GM18873 (cell line): ENCODE measurements at regions not wholly inside any gene's neighbourhood (a gene's known extent, or its start where the extent isn't known, plus 50 kb on each side); places are given as distances from the start of the nearest gene placed in this dataset.
"Not testable (repeated sequence)": the region's sequence is repeated elsewhere in the genome, so short reads cannot be mapped to it uniquely, and the experiment has no call there.

Experiments
- ATAC-seq: cut with Tn5 transposase; IDR thresholded peaks from one replicate; pipeline ENCODE4 v1.9.1; 2021; ENCODE audit warnings: mild to moderate bottlenecking, moderate library complexity, moderate number of reproducible peaks; ENCODE audit not compliant: unreplicated experiment, low FRiP score

DNA sequence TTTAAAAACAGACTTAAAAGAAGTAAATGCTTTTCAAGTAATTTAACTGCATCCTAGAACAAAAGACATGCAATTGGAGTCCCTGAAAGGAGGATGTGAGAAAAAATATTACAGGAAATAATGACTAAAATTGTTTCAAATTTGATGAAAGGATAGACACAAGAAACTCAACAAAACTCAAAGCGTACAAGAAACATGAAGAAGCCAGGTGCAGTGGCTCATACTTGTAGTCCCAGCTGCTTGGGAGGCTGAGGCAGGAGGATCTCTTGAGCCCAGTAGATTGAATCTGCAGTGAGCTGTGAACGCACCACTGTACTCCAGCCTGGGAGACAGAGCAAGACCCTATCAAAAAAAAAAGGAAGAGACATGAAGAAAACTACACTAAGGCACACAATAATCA lies 118.1 kb upstream of the SLC39A10 start:
- no peak for ATAC-seq

DNA sequence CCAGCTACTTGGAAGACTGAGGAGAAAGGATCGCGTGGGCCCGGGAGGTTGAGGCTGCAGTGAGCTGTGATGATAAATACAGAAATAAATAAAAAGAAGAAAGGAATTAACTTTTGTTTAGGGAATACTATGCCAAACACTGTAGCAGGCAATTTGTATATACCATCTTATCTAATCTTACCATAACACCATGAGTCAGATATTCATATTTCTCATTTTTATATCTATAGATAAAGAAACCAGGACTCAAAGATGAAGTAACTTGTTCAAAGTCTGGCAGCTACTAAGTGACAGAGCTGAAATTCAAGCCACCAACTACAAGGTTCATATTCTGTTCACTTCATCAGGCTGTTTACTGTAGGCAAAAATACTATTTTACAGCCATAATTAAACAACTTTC lies 119.2 kb upstream of the SLC39A10 start:
- ATAC-seq, result no peak

DNA sequence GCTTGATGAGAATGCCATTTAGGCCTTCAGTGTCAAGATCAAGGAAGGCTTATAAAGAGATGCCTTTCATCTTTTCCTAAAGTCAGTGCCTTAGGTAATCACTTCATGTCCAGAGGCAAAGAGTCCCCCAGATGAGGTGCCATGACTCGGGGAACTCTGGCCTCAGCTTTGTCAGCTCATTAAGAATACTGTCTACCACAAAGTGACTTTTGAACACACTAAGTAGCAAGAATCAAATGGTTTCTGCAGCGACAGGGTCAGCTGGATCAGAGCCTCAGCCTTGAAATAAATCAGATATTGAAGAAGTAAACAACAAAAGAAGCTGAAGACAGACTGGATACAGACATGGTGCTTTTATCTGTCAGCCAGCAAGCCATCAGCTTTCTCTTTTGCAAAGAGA lies 120.1 kb upstream of the SLC39A10 start:
- no peak for ATAC-seq

DNA sequence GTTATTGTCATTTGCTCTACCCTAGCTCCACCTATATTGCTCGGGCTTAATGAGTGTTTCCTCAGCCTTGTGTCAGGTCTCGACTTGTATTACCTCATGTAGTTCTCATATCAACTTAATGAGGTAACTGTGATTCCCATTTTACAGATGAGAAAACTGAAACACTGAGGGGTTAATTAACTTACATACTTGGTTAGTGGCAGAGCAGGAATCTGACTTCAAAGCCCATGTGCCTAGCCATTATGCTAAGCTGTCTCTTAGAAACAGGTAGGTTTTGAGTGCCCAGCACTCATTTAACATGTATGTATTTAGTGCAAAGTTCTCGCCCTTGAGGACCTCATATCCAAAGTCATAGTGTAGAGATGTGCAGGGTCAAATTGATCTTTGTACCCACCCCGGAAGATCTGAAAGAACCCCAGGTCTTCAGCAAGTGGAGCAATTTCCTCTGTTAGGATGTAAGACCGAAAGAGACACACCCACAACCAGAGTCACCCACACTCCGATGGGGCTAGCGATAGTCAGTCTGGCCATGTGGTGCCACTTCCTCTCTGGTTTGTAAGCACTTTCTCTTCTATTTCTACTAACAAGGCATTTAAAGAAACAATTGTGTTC lies 121.0 kb upstream of the SLC39A10 start:
- ATAC-seq, result peak; percentile 90

DNA sequence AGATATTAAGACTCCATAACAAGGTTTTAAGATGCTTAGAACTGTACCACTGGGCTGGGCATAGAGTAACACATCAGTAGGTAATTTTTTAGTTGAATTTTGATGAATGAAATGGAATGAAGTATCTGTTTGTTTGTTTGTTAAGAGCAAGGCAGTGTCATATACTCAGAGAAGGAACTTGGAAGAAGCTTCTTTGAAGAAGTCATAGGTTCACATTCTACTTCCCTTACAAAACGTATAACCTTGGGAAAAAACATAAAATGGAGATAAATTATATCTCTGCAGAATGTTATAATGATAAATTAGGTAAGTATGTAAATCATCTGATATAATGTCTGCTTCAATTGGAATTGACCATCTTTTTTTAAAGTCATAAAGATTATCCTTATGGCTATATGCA lies 122.1 kb upstream of the SLC39A10 start:
- ATAC-seq, result no peak

DNA sequence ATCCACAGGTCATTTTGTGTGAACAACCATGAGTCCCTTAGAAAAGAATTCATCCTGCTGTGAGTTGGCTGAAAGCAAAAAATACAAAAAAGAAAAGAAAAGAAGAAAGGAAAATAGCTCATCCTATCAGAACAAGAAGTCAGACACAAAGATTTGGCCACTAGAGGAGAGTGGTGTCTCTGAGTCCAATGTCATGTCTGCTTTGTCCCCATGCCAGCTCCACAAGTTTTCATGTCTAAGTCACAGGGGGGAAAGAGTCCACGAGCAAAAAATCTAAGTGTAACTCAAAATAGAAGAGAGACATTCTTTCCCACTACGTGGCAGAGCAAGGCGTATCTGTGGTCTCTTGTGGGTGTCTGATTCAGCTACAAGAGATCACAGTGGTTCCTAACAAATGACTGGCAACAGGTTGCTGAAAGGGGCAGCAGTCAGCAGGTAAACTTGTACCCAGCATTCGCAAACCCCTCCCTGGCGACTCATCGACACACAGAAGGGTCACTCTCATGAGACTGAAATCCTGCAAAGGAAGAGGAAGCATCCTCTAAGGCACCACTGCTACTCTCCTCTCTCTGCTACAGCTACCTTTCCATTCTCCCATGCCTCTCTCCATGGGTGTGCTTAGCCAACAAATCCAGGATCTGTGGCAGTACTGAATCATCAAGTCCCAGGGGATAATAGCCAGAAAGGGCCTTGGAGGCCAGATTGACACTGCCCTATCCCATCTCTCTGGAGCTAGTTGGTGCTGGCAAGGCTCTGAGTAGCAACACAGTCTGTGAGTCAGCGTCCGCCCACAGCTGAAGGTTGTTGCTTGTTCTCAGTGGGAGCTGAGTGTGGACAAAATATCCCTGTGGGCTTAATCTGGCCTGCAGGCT lies 123.0 kb upstream of the SLC39A10 start:
- ATAC-seq, result no peak

DNA sequence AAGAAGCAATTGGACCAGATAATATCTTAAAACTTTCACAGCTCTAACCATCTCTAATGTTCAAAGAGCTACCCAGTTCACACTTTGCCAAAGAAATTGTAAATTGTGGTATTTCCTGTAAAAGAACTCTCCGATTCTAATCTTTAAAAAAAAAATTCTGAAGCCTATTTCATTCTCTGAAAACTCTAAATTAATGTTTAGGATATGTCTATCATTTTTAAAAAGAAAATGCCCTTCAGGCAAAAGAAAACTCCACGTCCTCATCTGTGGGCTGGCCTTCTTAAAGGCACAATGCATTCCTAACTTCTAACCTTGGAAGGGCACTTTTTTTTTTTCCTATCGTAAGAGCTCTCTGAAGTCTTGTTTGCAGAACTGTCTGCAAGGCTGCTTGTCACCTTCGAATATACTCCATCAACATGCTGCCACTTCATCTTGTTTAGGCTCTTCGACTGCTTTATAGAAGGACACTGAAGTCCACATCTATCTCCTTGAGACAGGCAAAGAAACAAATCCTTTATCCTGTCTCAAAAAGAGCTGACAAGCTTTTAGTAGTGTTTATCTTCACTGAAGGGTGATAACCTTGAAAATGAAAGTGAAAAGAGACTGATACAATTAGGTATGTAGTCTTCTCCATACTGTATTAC lies 124.3 kb upstream of the SLC39A10 start:
- peak; percentile 41 for ATAC-seq

DNA sequence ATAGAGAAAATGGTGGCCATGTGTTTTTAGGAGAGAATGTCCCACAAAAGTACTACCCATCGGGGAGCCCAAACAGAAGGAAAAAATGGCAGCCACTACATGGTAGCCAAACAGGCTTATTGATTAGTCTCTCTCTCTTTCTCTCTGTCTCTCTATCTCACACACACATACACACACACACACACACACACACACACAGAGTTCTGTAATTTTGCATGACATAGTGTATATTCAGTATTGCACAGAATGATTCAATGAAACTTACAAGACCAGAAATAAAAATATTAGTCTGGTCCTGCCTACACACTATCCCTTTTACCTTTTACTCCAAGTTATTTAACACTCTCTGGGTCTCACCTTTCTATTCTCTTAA lies 124.8 kb upstream of the SLC39A10 start:
- ATAC-seq, result no peak

DNA sequence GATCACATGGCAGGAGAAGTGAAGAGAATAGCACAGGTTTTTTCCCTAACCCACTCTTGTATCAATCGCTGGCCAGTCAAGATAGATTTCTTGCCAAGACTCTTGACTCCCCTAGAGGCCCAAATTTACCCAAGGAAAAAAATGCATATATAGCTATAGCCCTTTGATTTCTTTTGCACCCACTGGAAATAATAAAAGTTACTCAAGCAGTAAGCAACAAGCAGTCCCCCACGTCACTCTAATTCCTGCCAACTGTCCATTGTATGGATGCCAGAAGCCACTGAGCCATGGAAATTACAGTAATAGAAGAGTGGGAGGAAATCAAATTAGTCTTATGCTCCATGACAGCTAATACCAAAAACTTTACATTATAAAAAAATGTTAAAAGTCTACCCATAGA lies 125.3 kb upstream of the SLC39A10 start:
- no peak for ATAC-seq

DNA sequence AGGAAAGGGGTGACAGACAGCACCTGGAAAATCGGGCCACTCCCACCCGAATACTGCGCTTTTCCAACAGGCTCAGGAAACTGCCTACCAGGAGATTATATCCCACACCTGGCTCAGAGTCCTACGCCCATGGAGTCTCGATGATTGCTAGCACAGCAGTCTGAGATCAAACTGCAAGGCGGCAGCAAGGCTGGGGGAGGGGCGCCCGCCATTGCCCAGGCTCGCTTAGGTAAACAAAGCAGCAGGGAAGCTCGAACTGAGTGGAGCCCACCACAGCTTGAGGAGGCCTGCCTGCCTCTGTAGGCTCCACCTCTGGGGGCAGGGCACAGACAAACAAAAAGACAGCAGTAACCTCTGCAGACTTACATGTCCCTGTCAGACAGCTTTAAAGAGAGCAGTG lies 133.8 kb upstream of the SLC39A10 start:
- not testable (repeated sequence) for ATAC-seq

DNA sequence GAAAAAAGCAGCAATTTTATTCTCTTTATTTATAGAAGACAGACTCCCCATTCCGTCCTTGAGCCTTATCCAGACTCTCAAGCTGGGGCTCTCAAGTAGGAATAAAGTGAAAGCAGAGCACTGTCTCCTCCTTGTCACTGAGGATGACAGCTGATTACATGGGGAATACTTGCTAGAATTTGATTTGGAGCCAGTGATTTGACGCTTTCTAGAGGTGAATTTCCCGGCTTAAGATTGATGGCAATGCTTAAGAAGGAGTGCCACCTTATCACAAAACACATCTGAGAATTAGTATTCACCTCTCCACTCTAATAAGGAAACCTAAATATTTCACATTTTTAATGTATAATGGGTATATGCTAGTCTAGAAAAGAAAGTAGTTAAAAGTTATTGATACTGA lies 135.4 kb upstream of the SLC39A10 start:
- ATAC-seq, result no peak

DNA sequence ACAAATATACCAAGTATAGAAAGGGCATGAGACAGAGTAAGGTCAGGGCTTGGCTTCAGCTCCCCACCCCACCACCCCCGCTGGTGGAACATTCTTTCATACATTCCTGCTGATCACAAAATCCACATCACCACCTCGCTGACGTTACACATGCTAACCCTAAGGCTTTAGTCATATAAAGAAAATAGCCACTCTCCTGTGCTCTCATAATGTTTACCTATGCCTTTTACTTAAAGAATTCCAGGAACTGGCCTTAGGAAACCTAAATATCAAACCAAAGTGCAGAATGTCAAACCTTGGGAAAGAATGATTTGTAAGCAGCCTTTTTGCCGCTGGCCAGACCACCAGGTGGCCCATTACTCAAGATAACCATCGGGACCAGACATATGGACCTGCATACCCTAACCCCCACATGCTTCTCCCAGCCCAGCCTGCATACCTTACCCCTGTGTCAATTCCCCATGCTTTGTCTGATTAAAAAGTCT lies 136.3 kb upstream of the SLC39A10 start:
- no peak for ATAC-seq

DNA sequence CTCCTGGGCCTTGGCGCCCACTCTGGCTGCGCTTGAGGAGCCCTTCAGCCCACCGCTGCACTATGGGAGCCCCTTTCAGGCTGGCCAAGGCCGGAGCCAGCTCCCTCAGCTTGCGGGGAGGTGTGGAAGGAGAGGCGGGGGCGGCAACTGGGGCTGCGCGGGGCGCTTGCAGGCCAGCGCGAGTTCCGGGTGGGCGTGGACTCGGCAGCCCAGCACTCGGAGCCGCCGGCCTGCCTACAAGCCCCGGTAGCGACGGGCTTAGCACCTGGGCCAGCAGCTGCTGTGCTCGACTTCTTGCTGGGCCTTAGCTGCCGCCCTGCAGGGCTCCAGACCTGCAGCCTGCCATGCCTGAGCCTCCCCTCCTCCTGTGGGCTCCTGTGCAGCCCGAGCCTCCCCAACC lies 141.5 kb upstream of the SLC39A10 start:
- no peak for ATAC-seq

DNA sequence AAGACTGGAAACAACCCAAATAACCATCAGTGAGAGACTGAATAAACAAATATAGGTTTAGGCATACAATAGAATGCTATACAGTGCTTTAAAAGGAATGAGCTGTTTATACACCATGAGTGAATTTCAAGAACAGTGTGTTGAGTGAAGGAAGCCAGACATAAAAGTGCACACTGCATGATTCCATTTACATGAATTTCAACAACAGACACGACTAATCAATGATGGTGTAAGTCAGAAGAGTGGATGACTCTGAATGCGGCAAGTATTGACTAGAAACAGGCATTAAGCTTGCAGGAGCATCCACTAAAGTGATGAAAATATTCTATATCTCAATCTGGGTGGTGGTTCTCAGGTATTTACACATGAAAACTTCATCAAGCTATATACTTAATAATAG lies 142.7 kb upstream of the SLC39A10 start:
- no peak for ATAC-seq

DNA sequence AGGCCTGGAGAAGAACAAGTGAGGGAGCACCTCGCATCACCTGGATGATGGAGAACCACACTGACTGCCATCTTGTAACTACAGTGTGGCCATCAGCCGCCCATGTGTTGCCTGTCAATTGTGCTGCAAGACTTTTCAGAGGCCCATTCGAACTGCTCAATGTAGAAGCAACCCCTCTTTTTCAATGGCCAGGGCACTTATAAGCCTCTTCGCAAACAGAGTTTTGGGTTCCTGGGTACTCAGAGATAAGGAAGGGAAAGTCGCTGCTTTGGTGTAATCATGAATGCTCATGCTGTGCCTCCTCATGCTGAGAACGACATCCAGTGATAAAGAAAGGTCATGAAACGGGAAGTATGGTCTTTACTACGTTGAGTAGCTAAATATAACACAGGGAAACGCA lies 143.9 kb upstream of the SLC39A10 start:
- ATAC-seq, result no peak

DNA sequence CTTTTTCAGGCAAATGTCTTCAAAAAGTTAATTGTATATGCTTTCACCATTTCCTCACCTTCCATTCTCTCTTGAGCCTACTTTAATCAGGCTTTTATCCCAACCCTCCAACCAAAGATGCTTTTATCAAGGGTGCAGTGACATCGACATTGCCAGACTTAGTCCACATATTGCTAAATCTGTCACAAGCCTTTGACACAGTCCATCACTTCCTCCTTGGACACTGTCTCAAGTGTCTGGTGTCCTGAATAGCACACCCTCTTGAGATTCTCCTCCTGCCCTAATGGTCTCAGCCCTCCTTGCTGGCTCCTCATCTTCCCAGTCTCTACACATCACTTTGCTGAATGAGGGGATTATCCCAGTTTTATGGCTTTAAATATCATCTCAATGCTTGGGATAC lies 147.5 kb upstream of the SLC39A10 start:
- ATAC-seq, result no peak

DNA sequence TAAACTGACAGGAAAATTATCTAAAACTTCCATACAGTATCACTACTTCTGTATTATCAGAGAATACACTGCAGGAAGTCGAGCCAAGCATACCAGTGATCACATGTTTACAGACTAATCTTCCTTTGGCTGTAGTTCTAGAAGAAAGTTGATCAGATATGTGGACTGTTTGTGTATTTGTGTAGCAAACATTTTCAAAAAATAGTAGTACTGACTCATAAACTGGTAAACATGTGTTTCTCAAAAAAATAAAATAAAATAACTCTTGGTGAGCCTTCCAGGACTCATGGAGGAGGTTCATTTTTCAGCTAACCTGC lies 148.9 kb upstream of the SLC39A10 start:
- ATAC-seq, result no peak

DNA sequence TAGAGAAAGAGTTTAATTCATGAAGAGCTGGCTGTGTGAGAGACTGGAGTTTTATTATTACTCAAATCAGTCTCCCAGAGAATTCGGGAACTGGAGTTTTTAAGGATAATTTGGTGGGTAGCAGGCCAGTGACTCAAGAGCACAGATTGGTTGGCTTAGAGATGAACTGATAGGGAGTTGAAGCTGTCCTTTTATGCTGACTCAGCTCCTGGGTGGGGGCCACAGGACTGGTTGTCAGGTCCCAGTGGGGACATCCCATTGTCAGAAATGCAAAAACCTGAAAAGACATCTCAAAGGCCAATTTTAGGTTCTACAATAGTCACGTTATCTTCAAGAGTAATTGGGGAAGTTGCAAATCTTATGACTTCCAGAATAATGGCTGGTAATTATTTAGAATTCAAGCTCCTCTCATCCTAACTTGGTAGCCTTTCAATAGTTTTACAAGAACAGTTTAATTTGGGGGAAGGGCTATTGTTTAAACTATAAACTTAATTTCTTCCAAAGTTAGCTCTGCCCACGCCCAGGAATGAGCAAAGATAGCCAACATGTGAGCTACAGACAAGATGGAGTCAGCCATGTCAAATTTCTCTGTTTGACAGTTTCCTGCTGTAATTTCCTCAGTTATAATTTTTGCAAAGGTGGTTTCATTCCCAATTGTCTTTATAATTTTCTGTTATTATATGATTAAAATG lies 149.4 kb upstream of the SLC39A10 start:
- no peak for ATAC-seq

DNA sequence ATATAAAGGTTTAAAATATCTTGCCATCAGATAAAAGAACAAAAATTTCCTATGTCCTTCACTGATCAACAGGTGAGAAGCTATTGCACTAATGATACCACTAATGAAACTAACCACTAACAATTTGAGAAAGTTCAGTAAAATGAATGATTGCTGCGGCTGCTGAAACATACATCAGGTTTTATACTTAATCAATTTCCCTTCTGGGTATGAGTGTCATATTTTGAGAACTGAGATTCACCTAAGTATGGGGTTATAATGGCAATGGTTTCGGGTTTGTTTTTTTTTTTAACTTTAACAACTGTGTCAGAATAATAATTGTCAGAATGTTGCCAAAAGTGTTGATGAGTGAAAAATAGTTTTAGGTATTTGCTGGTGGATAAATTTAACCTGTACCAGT lies 151.3 kb upstream of the SLC39A10 start:
- ATAC-seq, result peak; percentile 97

DNA sequence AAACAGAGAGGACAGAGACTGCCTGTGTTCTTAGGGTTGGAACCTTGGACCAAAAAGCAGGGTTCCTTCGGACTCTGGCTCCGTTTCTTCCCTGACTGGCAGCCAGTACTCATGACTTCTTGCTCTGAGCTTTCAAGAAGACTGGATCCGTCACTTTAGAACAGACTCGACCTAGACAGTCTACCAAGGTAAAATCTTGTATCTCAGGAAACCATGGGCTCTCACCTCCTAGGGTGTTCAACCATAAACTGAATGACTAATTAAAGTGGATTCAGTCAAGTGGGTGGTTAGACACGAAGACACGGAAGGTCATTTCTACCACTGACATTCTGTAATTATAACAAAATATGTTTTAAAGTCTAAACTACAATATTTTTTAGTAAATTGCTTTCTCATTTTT lies 153.8 kb upstream of the SLC39A10 start:
- ATAC-seq, result no peak

DNA sequence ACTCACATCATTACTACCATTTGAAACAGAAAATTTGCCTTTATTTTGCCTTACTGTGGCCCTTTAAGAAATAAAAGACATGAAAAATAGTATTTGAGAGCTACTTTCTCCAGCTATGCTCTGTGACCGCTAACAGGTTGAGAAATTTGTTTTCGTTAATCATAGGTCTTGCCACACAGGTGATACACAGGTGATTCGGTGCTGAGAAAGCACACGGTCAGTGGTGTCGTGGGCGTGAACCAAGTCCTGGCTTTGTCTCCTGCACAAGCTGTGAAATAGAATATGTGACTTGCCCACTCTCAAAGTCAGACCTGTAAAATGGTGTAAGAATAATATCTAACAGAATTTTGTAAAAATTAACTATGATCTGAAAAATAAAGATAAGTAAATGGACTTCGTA lies 155.3 kb upstream of the SLC39A10 start:
- no peak for ATAC-seq
